ENCODE measurements at regions not wholly inside any gene's neighbourhood (a gene's known extent, or its start where the extent isn't known, plus 50 kb on each side); places are given as distances from the start of the nearest gene placed in this dataset.

- DNase-seq = no peak
Measured at GRCh38 chr9:126017758-126018157, 270.6 kb downstream of the PBX3 start.

- no peak for DNase-seq
Measured at GRCh38 chr9:126020836-126021235, 273.7 kb downstream of the PBX3 start.

GRCh38 chr9:126023962-126024361 is 276.8 kb downstream of the PBX3 start:
- DNase-seq = no peak

GRCh38 chr9:126024581-126025230 is 277.5 kb downstream of the PBX3 start:
- no peak for DNase-seq

GRCh38 chr9:126025991-126026390 is 278.8 kb downstream of the PBX3 start:
- no peak for DNase-seq

GRCh38 chr9:126027566-126027965 is 280.4 kb downstream of the PBX3 start:
- DNase-seq = no peak

- DNase-seq = no peak
Measured at GRCh38 chr9:126028746-126029145, 281.6 kb downstream of the PBX3 start.

GRCh38 chr9:126030716-126031115 is 283.5 kb downstream of the PBX3 start:
- DNase-seq = no peak

- DNase-seq = no peak
Measured at GRCh38 chr9:126031116-126031515, 283.9 kb downstream of the PBX3 start.

GRCh38 chr9:126032135-126032534 is 285.0 kb downstream of the PBX3 start:
- DNase-seq = no peak

- DNase-seq = no peak
Measured at GRCh38 chr9:126033318-126033717, 286.1 kb downstream of the PBX3 start.

- no peak for DNase-seq
Measured at GRCh38 chr9:126033956-126034355, 286.8 kb downstream of the PBX3 start.

GRCh38 chr9:126036881-126037291 is 289.7 kb downstream of the PBX3 start:
- no peak for DNase-seq

GRCh38 chr9:126038790-126039189 is 287.8 kb upstream of the MVB12B start:
- DNase-seq = no peak

GRCh38 chr9:126043681-126044080 is 282.9 kb upstream of the MVB12B start:
- DNase-seq = no peak

GRCh38 chr9:126049088-126049487 is 277.5 kb upstream of the MVB12B start:
- no peak for DNase-seq

- no peak for DNase-seq
Measured at GRCh38 chr9:126049896-126050604, 276.6 kb upstream of the MVB12B start.

GRCh38 chr9:126050605-126050990 is 276.0 kb upstream of the MVB12B start:
- no peak for DNase-seq

GRCh38 chr9:126051446-126052130 is 275.0 kb upstream of the MVB12B start:
- DNase-seq = no peak

- DNase-seq = no peak
Measured at GRCh38 chr9:126052791-126053190, 273.8 kb upstream of the MVB12B start.

GRCh38 chr9:126053913-126054312 is 272.7 kb upstream of the MVB12B start:
- no peak for DNase-seq

GRCh38 chr9:126055381-126055985 is 271.1 kb upstream of the MVB12B start:
- no peak for DNase-seq

GRCh38 chr9:126056312-126057021 is 270.2 kb upstream of the MVB12B start:
- DNase-seq = no peak

Measured in hematopoietic multipotent progenitor cell treated with erythropoietin and hydrocortisone succinate and interleukin-3 and kit ligand, for 8 days (in vitro differentiated cells).